Uterus (tissue), 2 donors: ENCODE measurements at regions not wholly inside any gene's neighbourhood (a gene's known extent, or its start where the extent isn't known, plus 50 kb on each side); places are given as distances from the start of the nearest gene placed in this dataset.

ENCODE experiments used
- CTCF ChIP-seq, 4 experiments: fragments of 200-600 bp in 2 of 4; fragments of 450-650 bp in 2 of 4; sonication (generic) in 2 of 4; IDR thresholded peaks; one replicate each; pipeline ENCODE4 v1.5.1; 2016 to 2019; ENCODE audit warnings: antibody characterized with exemption in 4 of 4, mild to moderate bottlenecking in 2 of 4, moderate library complexity in 1 of 4
- POLR2A ChIP-seq, 2 donors: fragments of 450-650 bp; IDR thresholded peaks; one replicate each; pipeline ENCODE4 v1.6.1; 2016; ENCODE audit warnings: antibody characterized with exemption in 2 of 2, mild to moderate bottlenecking in 1 of 2, moderate library complexity in 1 of 2

GRCh38 chr10:70978181-70978580, 89.8 kb upstream of the PCBD1 start:
- TF ChIP-seq CTCF (IDR thresholded peaks at IDR 0.05) (no peak), POLR2A (IDR thresholded peaks at IDR 0.05) (no peak)
